ENCODE measurements at regions not wholly inside any gene's neighbourhood (a gene's known extent, or its start where the extent isn't known, plus 50 kb on each side); places are given as distances from the start of the nearest gene placed in this dataset.

DNA sequence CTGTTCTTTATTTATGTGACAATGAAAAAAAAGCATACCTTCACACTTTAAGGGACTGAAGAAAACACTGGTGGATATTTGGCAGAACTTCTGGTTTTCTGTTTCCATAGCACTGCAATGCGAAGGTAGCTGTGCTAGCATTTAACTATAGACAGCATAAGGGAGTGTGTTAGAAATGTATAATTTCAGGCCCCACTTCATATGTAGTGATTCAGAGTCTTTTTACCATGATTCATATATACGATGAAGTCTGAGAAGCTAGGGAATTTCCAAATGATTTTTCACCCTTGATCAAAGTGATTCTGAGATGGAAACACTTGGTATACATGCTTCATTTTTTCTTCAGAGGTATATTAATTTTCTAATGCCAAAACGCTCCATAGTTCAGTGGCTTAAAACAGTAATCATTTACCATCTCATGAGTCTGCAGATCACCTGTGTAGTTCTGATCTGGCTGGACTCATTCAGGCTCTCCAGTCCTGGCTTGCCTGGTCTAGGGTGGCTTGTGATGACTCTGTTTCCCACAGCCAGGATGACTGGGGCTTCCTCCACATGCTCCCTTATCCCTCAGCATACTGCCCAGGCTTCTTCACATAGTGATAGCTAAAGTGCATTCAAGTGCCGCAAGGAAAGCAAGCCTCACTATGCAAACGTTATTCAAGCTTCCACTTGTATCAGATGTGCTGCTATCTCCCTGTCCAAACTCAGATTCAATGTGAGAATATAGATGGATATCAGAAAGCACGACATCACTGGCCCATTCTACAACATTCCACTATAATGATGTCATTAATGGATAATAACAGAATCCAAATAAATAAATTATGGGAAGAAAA is 790.1 kb downstream of the TECRL start:
- no peaks in the 10 kb centered on the region for H3K4me1 ChIP-seq (ENCODE audit: insufficient read depth, low read length)
- no peaks in the 10 kb centered on the region for H3K27me3 ChIP-seq (ENCODE audit: control insufficient read depth in 1 of 2, insufficient read depth in 2 of 2, low read length in 2 of 2)
- no peak overlapping the region for H3K9ac ChIP-seq (ENCODE audit: insufficient read depth, low read depth, low read length)
- CTCF ChIA-PET (ENCODE audit: low intra/inter-chr PET ratio, low total read pairs) = no interaction called here
- DNase-seq (ENCODE audit: low spot score) (no peak), FAIRE-seq (no peak), ATAC-seq (no peak)
- H3K79me2 ChIP-seq (ENCODE audit: insufficient read depth, low read length) = no peaks in the 10 kb centered on the region
- no TSS peak for BruUV-seq (replicated peaks)
- in situ Hi-C loops (cut with HindIII; ENCODE audit: extremely low pct_ligation_motif_present, low pct_unique_long_range_greater_than_20kb) = no loop called here
- POLR2A ChIA-PET = no interaction called here
- no peak overlapping the region for H3K4me3 ChIP-seq (replicated peaks in 1 of 3; ENCODE audit: insufficient read depth in 1 of 3, low read depth in 2 of 3, low read length in 3 of 3)
- 2% methylated on average over 5 of the region's 6 CpGs for WGBS (ENCODE audit: low lambda C conversion rate)
- no peak overlapping the region for H3K27ac ChIP-seq (ENCODE audit: extremely low read length, insufficient read depth, low read length)
- no peaks in the 10 kb centered on the region for H3K36me3 ChIP-seq (replicated peaks in 1 of 2; ENCODE audit: control insufficient read depth in 1 of 2, insufficient read depth in 2 of 2, low read length in 2 of 2)
- no peaks in the 10 kb centered on the region for H4K20me1 ChIP-seq (ENCODE audit: insufficient read depth, low read length)
- TF ChIP-seq ZNF75D (CRISPR knock-in tag; IDR thresholded peaks at IDR 0.05; ENCODE audit: borderline replicate concordance) = no peak
- TF ChIP-seq ATF7 (IDR thresholded peaks at IDR 0.05) = peak; percentile 53; the same call in 1 of the 2 replicates
- TF ChIP-seq ATF7 (CRISPR knock-in tag; IDR thresholded peaks at IDR 0.05) = no peak
- H3K9me3 ChIP-seq (ENCODE audit: low read length) = no peaks in the 10 kb centered on the region
- no peak overlapping the region for H3K4me2 ChIP-seq (ENCODE audit: low read depth, low read length)
- no peak overlapping the region for H2AFZ ChIP-seq (ENCODE audit: low read length)
- intact Hi-C loops (cut with micrococcal nuclease; ENCODE audit: unreplicated experiment) = no loop called here

DNA sequence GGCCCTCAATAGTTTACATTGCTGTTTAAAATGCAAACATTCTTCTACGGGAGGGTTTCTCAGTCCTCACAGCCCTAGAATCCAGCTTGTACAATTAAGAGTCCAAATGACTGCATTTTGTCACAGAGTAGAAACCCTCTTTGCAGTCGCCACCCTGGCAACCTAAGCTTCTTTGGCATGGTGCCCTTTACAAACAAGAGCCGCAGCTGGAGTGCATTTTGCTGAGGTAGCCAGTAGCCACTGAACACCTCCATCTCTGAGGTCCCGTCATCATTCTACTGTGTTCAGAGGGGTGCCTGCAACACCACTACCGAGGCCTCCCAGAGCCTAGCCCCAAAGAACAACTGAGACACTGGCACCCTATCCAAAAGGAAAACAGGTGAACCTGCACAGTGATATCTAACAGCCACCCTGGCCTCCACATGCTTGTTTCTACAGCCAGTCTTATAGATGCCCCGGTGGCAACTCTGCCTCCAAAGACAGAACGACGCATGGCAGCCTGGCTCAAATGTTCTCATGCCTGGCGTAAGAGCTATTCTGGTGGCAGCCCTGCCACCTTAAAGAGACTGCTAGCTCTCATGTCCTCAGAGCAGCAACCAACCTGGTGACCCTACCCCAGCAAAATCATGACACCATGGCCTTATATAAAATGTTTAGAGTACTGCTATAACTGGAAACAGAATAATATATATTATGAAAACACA is 801.9 kb downstream of the TECRL start:
- H2AFZ ChIP-seq (ENCODE audit: low read length) = no peak overlapping the region
- no peaks in the 10 kb centered on the region for H3K9me3 ChIP-seq (ENCODE audit: low read length)
- no peaks in the 10 kb centered on the region for H3K79me2 ChIP-seq (ENCODE audit: insufficient read depth, low read length)
- intact Hi-C loops (cut with micrococcal nuclease; ENCODE audit: unreplicated experiment) = no loop called here
- H3K36me3 ChIP-seq (replicated peaks in 1 of 2; ENCODE audit: control insufficient read depth in 1 of 2, insufficient read depth in 2 of 2, low read length in 2 of 2) = no peaks in the 10 kb centered on the region
- no peak overlapping the region for H3K4me3 ChIP-seq (replicated peaks in 1 of 3; ENCODE audit: insufficient read depth in 1 of 3, low read depth in 2 of 3, low read length in 3 of 3)
- H3K4me2 ChIP-seq (ENCODE audit: low read depth, low read length) = no peak overlapping the region
- ChIA-PET CTCF (ENCODE audit: low intra/inter-chr PET ratio, low total read pairs) (no interaction called here), POLR2A (no interaction called here)
- ATAC-seq = no peak
- no peak for FAIRE-seq
- DNase-seq (ENCODE audit: low spot score) = no peak
- H3K27me3 ChIP-seq (ENCODE audit: control insufficient read depth in 1 of 2, insufficient read depth in 2 of 2, low read length in 2 of 2) = no peaks in the 10 kb centered on the region; a peak in 1 of 5 replicates
- H3K9ac ChIP-seq (ENCODE audit: insufficient read depth, low read depth, low read length) = no peak overlapping the region
- no peaks in the 10 kb centered on the region for H4K20me1 ChIP-seq (ENCODE audit: insufficient read depth, low read length)
- H3K27ac ChIP-seq (ENCODE audit: extremely low read length, insufficient read depth, low read length) = no peak overlapping the region
- WGBS (ENCODE audit: low lambda C conversion rate) = 6% methylated on average over 5 of the region's 9 CpGs
- no peaks in the 10 kb centered on the region for H3K4me1 ChIP-seq (ENCODE audit: insufficient read depth, low read length)
- in situ Hi-C loops (cut with HindIII; ENCODE audit: extremely low pct_ligation_motif_present, low pct_unique_long_range_greater_than_20kb) = no loop called here
- no TSS peak for BruUV-seq (replicated peaks)
- TF ChIP-seq ZNF549 (CRISPR knock-in tag; IDR thresholded peaks at IDR 0.05) (no peak), MAFG (CRISPR knock-in tag; IDR thresholded peaks at IDR 0.05) (no peak), CCAR2 (optimal IDR thresholded peaks at IDR 0.05; ENCODE audit: low read depth, low read length) (no peak), SAFB2 (CRISPR knock-in tag; IDR thresholded peaks at IDR 0.05; ENCODE audit: borderline replicate concordance, low read depth) (no peak), ZNF333 (CRISPR knock-in tag; IDR thresholded peaks at IDR 0.05; ENCODE audit: borderline replicate concordance) (no peak), CBX5 (CRISPR knock-in tag; IDR thresholded peaks at IDR 0.05; ENCODE audit: borderline replicate concordance) (no peak), ZNF790 (CRISPR knock-in tag; IDR thresholded peaks at IDR 0.05; ENCODE audit: borderline replicate concordance) (no peak), TP53 (CRISPR knock-in tag; conservative IDR thresholded peaks at IDR 0.05) (no peak)
- TF ChIP-seq, protein P1, sequence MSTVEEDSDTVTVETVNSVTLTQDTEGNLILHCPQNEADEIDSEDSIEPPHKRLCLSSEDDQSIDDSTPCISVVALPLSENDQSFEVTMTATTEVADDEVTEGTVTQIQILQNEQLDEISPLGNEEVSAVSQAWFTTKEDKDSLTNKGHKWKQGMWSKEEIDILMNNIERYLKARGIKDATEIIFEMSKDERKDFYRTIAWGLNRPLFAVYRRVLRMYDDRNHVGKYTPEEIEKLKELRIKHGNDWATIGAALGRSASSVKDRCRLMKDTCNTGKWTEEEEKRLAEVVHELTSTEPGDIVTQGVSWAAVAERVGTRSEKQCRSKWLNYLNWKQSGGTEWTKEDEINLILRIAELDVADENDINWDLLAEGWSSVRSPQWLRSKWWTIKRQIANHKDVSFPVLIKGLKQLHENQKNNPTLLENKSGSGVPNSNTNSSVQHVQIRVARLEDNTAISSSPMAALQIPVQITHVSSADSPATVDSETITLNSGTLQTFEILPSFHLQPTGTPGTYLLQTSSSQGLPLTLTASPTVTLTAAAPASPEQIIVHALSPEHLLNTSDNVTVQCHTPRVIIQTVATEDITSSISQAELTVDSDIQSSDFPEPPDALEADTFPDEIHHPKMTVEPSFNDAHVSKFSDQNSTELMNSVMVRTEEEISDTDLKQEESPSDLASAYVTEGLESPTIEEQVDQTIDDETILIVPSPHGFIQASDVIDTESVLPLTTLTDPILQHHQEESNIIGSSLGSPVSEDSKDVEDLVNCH (CRISPR knock-in tag; IDR thresholded peaks at IDR 0.05) = no peak
- TF ChIP-seq, protein P2, sequence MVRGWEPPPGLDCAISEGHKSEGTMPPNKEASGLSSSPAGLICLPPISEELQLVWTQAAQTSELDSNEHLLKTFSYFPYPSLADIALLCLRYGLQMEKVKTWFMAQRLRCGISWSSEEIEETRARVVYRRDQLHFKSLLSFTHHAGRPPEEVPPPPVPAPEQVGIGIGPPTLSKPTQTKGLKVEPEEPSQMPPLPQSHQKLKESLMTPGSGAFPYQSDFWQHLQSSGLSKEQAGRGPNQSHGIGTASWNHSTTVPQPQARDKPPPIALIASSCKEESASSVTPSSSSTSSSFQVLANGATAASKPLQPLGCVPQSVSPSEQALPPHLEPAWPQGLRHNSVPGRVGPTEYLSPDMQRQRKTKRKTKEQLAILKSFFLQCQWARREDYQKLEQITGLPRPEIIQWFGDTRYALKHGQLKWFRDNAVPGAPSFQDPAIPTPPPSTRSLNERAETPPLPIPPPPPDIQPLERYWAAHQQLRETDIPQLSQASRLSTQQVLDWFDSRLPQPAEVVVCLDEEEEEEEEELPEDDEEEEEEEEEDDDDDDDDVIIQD (CRISPR knock-in tag; IDR thresholded peaks at IDR 0.05; ENCODE audit: low read depth) = no peak

All from HepG2 (cell line).